Nephron (organoid): ENCODE measurements at regions not wholly inside any gene's neighbourhood (a gene's known extent, or its start where the extent isn't known, plus 50 kb on each side); places are given as distances from the start of the nearest gene placed in this dataset.

Experiments used
- H3K27ac Mint-ChIP-seq, 3 experiments: 2 replicates each; pipeline ENCODE4 v1.8.0; 2020; ENCODE audit warnings: mixed read lengths in 3 of 3, mild to moderate bottlenecking in 2 of 3, moderate library complexity in 1 of 3
- H3K27me3 Mint-ChIP-seq: 2 replicates; pipeline ENCODE4 v1.8.0; 2021; ENCODE audit warnings: low read depth, mild to moderate bottlenecking, moderate library complexity, mixed read lengths
- H3K36me3 Mint-ChIP-seq: 2 replicates; pipeline ENCODE4 v1.8.0; 2020; ENCODE audit warnings: low read depth, mixed read lengths
- H3K4me1 Mint-ChIP-seq: 2 replicates; pipeline ENCODE4 v1.8.0; 2020; ENCODE audit warnings: mixed read lengths
- H3K4me3 Mint-ChIP-seq, 3 experiments: 2 replicates each; pipeline ENCODE4 v1.8.0; 2020; ENCODE audit warnings: mild to moderate bottlenecking in 3 of 3, mixed read lengths in 3 of 3, moderate library complexity in 2 of 3
- H3K9me3 Mint-ChIP-seq: 2 replicates; pipeline ENCODE4 v1.8.0; 2020; ENCODE audit warnings: mixed read lengths
- TF ChIP-seq, protein P1 (sequence below), 3 experiments: fragments of 200-600 bp; sonication (generic); IDR thresholded peaks; one replicate each; pipeline ENCODE4 v1.5.0; 2021; ENCODE audit warnings: antibody characterized with exemption in 3 of 3; ENCODE audit not compliant: unreplicated experiment in 3 of 3

DNA sequence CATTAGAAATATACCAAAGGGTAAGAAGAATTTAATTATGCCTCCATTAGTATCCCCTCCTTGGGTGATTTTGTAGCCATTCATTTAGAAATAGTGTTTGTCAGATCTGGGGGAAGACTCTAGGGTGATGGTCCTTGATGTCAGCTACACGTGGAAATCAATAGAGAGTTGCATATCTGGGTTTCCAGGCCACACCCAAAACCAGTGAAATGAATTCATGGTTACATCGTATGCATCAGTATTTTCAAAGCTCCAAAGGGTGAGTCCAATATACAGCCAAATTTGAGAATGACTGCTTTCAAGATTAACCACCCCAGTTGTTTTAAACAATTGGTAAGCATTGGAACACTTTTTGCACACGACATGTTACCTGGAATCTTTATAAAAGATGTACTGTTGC is 173.4 kb upstream of the SGCD start:
- H3K4me1 Mint-ChIP-seq, result peaks cover 9% of the 10 kb centered on the region
- H3K27ac Mint-ChIP-seq, result peak overlapping the region in 1 of 3 experiments; percentile 89
- H3K4me3 Mint-ChIP-seq, result no peak overlapping the region
- H3K9me3 Mint-ChIP-seq, result no peaks in the 10 kb centered on the region
- H3K36me3 Mint-ChIP-seq, result no peaks in the 10 kb centered on the region
- TF ChIP-seq, protein P1, sequence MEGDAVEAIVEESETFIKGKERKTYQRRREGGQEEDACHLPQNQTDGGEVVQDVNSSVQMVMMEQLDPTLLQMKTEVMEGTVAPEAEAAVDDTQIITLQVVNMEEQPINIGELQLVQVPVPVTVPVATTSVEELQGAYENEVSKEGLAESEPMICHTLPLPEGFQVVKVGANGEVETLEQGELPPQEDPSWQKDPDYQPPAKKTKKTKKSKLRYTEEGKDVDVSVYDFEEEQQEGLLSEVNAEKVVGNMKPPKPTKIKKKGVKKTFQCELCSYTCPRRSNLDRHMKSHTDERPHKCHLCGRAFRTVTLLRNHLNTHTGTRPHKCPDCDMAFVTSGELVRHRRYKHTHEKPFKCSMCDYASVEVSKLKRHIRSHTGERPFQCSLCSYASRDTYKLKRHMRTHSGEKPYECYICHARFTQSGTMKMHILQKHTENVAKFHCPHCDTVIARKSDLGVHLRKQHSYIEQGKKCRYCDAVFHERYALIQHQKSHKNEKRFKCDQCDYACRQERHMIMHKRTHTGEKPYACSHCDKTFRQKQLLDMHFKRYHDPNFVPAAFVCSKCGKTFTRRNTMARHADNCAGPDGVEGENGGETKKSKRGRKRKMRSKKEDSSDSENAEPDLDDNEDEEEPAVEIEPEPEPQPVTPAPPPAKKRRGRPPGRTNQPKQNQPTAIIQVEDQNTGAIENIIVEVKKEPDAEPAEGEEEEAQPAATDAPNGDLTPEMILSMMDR (IDR thresholded peaks at IDR 0.05; ENCODE audit: unreplicated experiment in 3 of 3), result no peak
- H3K27me3 Mint-ChIP-seq, result peaks cover 4% of the 10 kb centered on the region

DNA sequence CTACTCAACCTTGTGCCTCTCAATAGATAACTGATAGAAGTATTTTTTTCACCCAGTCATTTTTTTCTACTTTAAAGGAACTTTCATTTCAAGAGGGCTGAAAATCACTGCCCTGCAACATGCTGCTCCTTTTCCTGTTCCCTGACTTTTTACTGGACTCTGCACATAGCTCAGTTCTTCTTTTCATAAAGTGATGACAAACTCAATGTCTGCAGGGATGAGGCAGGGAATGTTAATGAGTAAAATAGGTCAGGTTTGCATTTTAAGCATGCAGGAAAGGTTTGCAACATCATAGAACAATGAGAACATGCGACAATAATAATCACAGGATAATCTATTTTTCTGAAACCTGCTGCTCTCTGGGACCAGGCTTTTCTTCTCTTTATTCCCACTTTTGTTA is 172.2 kb upstream of the SGCD start:
- Mint-ChIP-seq H3K4me3 (no peak overlapping the region), H3K36me3 (no peaks in the 10 kb centered on the region), H3K27ac (peak overlapping the region; percentile 38 to 82 (median 78)), H3K9me3 (no peaks in the 10 kb centered on the region), H3K4me1 (peaks cover 7% of the 10 kb centered on the region), H3K27me3 (peaks cover 4% of the 10 kb centered on the region)
- TF ChIP-seq, protein P1 (IDR thresholded peaks at IDR 0.05; ENCODE audit: unreplicated experiment in 3 of 3), result no peak

DNA sequence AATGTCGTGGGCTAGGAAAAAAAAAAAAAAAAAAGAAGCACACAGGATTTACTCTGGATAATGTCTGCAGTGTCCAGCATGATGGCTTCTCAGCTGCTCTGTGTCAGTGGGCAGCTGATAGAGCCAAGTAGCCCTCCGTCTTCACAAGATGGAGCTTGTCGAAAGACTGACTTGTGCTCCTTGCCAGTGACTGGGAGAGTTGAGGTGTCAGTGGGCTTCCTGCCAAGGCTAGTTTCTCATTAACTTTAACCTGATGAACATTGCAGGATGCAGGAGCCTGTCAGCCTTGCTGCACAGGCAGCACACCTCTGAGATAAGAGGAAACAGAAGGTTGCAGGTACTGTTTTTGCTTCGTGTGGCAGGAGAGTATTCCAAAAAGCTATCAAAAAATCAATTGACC is 171.4 kb upstream of the SGCD start:
- Mint-ChIP-seq H3K9me3 (no peaks in the 10 kb centered on the region), H3K36me3 (no peaks in the 10 kb centered on the region), H3K27ac (peak overlapping the region; percentile 62 to 82 (median 74)), H3K27me3 (no peaks in the 10 kb centered on the region), H3K4me3 (no peak overlapping the region), H3K4me1 (peaks cover 7% of the 10 kb centered on the region)
- TF ChIP-seq, protein P1 (IDR thresholded peaks at IDR 0.05; ENCODE audit: unreplicated experiment in 3 of 3), result no peak

DNA sequence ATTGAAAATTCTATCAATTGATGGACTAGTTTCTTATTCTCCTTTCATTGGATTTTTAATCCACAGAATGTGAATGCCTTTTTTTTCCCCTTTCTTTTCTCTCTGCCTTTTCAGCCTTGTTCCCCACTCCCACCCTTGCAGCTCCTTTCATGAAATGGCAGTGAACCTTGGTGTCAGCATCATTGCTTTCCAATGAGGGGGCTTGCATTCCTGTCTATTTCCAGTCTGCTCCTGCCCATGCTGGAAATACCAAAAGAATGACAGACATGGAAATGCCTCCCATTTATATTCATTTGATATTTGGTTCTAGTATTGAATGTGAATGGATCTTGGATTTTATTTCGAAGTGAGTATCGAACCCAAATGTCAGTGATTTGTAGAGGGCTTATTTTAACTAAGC is 162.7 kb upstream of the SGCD start:
- TF ChIP-seq, protein P1 (IDR thresholded peaks at IDR 0.05; ENCODE audit: unreplicated experiment in 3 of 3), result no peak
- Mint-ChIP-seq H3K4me1 (peaks cover 16% of the 10 kb centered on the region), H3K9me3 (no peaks in the 10 kb centered on the region), H3K27ac (peak overlapping the region in 1 of 3 experiments; percentile 65), H3K36me3 (no peaks in the 10 kb centered on the region), H3K27me3 (peaks cover 4% of the 10 kb centered on the region), H3K4me3 (no peak overlapping the region)

DNA sequence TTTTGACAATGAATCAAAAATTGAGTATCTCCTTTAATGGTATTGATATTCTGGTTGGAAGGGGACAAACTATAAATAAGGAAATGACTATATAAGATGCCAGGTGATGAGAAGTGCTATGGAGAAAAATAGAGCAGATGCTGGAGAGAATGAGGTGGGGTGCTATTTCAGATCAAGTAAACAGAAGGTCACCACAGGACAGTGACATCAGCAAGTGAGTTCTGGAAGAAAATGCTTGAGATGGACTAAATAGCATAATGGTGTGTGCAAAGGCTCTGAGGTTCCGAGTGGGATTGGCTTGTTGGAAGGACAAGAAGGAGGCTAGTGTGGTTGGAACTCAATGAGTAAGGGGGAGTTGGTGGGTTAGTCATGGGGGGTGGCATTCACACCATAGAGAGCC is 157.5 kb upstream of the SGCD start:
- no peaks in the 10 kb centered on the region for H3K36me3 Mint-ChIP-seq
- H3K4me3 Mint-ChIP-seq, result no peak overlapping the region
- peaks cover 11% of the 10 kb centered on the region for H3K4me1 Mint-ChIP-seq
- H3K27ac Mint-ChIP-seq, result peak overlapping the region in 2 of 3 experiments; percentile 6 to 66
- H3K9me3 Mint-ChIP-seq, result no peaks in the 10 kb centered on the region
- TF ChIP-seq, protein P1 (IDR thresholded peaks at IDR 0.05; ENCODE audit: unreplicated experiment in 3 of 3), result no peak
- peaks cover 7% of the 10 kb centered on the region for H3K27me3 Mint-ChIP-seq

DNA sequence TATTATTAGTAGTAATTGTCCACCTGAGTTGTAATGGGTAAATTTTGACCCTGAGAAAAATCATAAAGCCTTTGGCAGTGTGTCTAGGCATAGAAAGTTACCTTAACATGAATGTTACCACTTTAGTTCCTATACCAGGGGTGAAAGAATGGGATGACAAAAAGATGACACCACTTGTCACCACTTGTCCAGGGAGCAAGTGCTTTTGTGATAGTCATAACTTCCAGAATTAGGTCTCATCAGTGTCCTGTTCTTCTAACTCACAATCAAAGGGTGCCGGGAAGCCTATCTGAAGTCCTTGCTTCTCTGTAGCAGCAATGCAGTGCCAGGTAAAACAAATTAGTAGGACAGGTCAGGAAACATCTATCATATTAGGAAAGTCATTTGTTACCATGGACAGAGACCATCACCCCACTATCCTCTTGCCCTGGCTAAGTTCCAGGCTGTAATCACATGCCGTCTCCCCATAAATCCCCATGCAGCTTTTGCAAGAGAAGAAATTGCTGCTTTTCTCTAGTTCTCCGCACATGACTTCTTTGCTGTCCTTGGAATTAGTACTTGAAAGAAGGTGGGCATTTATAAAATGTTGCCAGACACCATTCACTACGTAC is 156.5 kb upstream of the SGCD start:
- TF ChIP-seq, protein P1 (IDR thresholded peaks at IDR 0.05; ENCODE audit: unreplicated experiment in 3 of 3), result no peak
- no peaks in the 10 kb centered on the region for H3K9me3 Mint-ChIP-seq
- no peaks in the 10 kb centered on the region for H3K36me3 Mint-ChIP-seq
- peaks cover 7% of the 10 kb centered on the region for H3K27me3 Mint-ChIP-seq
- H3K4me1 Mint-ChIP-seq, result peaks cover 10% of the 10 kb centered on the region
- H3K27ac Mint-ChIP-seq, result no peak overlapping the region
- no peak overlapping the region for H3K4me3 Mint-ChIP-seq
